ENCODE measurements at regions not wholly inside any gene's neighbourhood (a gene's known extent, or its start where the extent isn't known, plus 50 kb on each side); places are given as distances from the start of the nearest gene placed in this dataset.

GRCh38 chr6:154582696-154583095 is 72.2 kb upstream of the CNKSR3 start:
- no peak for TF ChIP-seq CTCF (IDR thresholded peaks at IDR 0.05)
- no peak for TF ChIP-seq POLR2A (IDR thresholded peaks at IDR 0.05)
